Type B pancreatic cell (in vitro differentiated cells): ENCODE measurements at regions not wholly inside any gene's neighbourhood (a gene's known extent, or its start where the extent isn't known, plus 50 kb on each side); places are given as distances from the start of the nearest gene placed in this dataset.

Experiments
- DNase-seq: peaks from one replicate; pipeline ENCODE4 v3.0.0; 2021; ENCODE audit warnings: mixed read lengths; ENCODE audit not compliant: unreplicated experiment; ENCODE audit errors: extremely low spot score
- H3K27ac Mint-ChIP-seq: 2 replicates; pipeline ENCODE4 v1.8.0; 2021; ENCODE audit warnings: mild to moderate bottlenecking, mixed read lengths
- H3K27me3 Mint-ChIP-seq: 2 replicates; pipeline ENCODE4 v1.8.0; 2021; ENCODE audit warnings: mixed read lengths
- H3K36me3 Mint-ChIP-seq: 2 replicates; pipeline ENCODE4 v1.8.0; 2021; ENCODE audit warnings: mixed read lengths
- H3K4me1 Mint-ChIP-seq: one replicate; pipeline ENCODE4 v1.8.0; 2021; ENCODE audit warnings: mixed read lengths; ENCODE audit not compliant: unreplicated experiment
- H3K4me3 Mint-ChIP-seq: 2 replicates; pipeline ENCODE4 v1.8.0; 2021; ENCODE audit warnings: mild to moderate bottlenecking, mixed read lengths
- H3K9me3 Mint-ChIP-seq: 2 replicates; pipeline ENCODE4 v1.8.0; 2021; ENCODE audit warnings: mixed read lengths
- CTCF ChIP-seq: fragments of 200-600 bp; sonication (generic); conservative IDR thresholded peaks from 2 replicates; pipeline ENCODE4 v1.5.0; 2021; ENCODE audit warnings: antibody characterized with exemption, mild to moderate bottlenecking

GRCh38 chr13:72541674-72542073 lies 185.8 kb downstream of the MZT1 start:
- no peak overlapping the region for H3K4me3 Mint-ChIP-seq
- peaks cover 17% of the 10 kb centered on the region for H3K27me3 Mint-ChIP-seq
- DNase-seq: no peak
- no peaks in the 10 kb centered on the region for H3K9me3 Mint-ChIP-seq
- no peak overlapping the region for H3K27ac Mint-ChIP-seq
- H3K4me1 Mint-ChIP-seq: no peaks in the 10 kb centered on the region
- TF ChIP-seq CTCF: no peak
- H3K36me3 Mint-ChIP-seq: no peaks in the 10 kb centered on the region

DNA sequence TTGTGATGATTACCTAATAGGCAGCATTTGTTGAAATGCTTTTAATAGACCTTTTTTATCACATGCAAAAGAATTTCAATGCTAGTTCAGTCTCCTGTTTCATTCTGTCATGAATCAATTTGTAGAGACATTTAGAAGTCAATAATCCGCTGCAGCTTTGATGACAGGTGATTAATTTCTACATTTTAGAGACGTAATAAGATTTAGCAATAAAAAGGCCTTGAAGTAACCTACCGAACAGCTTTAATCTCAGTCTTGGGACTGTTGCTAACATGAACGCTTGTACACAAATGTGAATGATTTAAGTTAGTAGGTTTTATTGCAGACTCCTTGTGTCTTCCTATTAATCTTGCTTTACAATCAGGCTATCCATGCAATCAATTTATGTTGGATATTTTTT lies 186.5 kb downstream of the MZT1 start:
- no peaks in the 10 kb centered on the region for H3K4me1 Mint-ChIP-seq

GRCh38 chr13:72539925-72540324 lies 187.5 kb downstream of the MZT1 start:
- peaks cover 6% of the 10 kb centered on the region for H3K4me1 Mint-ChIP-seq
- no peaks in the 10 kb centered on the region for H3K9me3 Mint-ChIP-seq
- H3K27me3 Mint-ChIP-seq: peaks cover 17% of the 10 kb centered on the region
- H3K36me3 Mint-ChIP-seq: no peaks in the 10 kb centered on the region
- TF ChIP-seq CTCF: no peak
- DNase-seq: no peak
- H3K27ac Mint-ChIP-seq: no peak overlapping the region
- no peak overlapping the region for H3K4me3 Mint-ChIP-seq

More for the DNA sequence above, 186.5 kb downstream of the MZT1 start:
- TF ChIP-seq CTCF: no peak
- peaks cover 17% of the 10 kb centered on the region for H3K27me3 Mint-ChIP-seq
- DNase-seq: no peak
- H3K9me3 Mint-ChIP-seq: no peaks in the 10 kb centered on the region
- H3K36me3 Mint-ChIP-seq: no peaks in the 10 kb centered on the region
- H3K27ac Mint-ChIP-seq: no peak overlapping the region
- no peak overlapping the region for H3K4me3 Mint-ChIP-seq

DNA sequence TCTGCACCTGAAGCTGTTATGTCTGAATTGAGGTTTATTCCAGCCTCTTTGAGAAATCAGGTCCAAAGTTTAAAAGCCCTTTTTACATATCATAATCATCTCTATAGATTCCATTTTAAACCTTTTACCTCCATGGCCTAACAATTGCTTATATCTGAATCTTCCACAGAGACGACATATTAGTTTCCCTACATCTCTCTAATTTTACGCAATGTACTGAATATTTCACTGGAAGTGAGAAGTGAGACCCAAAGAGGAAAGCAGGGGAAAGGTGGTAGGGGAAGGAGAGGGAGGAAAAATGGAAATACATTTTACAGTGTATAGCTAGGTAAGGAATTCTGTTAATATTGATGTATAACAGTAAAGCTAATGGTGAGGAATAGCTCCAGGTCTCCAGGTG lies 189.6 kb downstream of the MZT1 start:
- no peak for DNase-seq
- Mint-ChIP-seq H3K27ac (no peak overlapping the region), H3K4me1 (peaks cover 8% of the 10 kb centered on the region), H3K9me3 (no peaks in the 10 kb centered on the region), H3K4me3 (no peak overlapping the region), H3K27me3 (peaks cover 17% of the 10 kb centered on the region), H3K36me3 (no peaks in the 10 kb centered on the region)
- no peak for TF ChIP-seq CTCF

- DNase-seq: no peak
- peaks cover 15% of the 10 kb centered on the region for H3K27me3 Mint-ChIP-seq
- TF ChIP-seq CTCF: no peak
- no peaks in the 10 kb centered on the region for H3K36me3 Mint-ChIP-seq
- H3K4me1 Mint-ChIP-seq: peaks cover 8% of the 10 kb centered on the region
- H3K27ac Mint-ChIP-seq: no peak overlapping the region
- no peaks in the 10 kb centered on the region for H3K9me3 Mint-ChIP-seq
- no peak overlapping the region for H3K4me3 Mint-ChIP-seq
These were observed 190.0 kb downstream of the MZT1 start for GRCh38 chr13:72537395-72537780.

DNA sequence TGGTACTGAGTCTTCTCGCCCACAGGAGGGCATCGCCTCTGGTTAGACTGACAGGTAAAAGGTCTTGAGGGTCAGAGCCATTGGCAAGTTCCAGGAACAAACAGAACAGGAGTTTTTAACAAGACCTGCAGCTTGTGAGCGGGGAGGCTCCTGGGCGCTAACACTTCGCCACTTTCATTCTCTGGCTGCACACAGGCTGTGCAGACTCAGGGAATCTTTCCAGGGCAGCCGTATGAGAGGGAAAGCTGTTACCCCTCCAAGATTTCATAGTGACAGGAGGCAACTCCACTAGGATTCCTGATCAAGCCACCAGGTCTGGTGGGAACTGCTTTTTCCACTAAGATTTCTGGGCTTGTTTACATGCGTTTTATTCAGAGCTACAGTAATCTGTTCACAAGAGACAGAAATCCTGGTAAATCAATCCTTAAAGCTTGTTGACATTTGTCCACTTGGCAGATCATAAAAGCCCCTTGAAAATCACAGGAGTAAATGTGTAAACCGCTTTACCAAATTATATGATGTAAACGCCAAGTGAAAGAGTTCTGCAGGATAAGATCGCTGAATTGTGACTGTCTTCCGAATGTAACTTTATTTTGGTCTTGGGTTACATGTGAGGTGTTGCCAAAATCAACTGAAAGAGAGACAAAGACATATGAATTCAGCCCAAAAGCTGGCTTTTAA lies 190.6 kb downstream of the MZT1 start:
- peaks cover 12% of the 10 kb centered on the region for H3K27me3 Mint-ChIP-seq
- no peak overlapping the region for H3K27ac Mint-ChIP-seq
- no peaks in the 10 kb centered on the region for H3K9me3 Mint-ChIP-seq
- no peak for DNase-seq
- peaks cover 8% of the 10 kb centered on the region for H3K4me1 Mint-ChIP-seq
- H3K36me3 Mint-ChIP-seq: no peaks in the 10 kb centered on the region
- no peak for TF ChIP-seq CTCF
- no peak overlapping the region for H3K4me3 Mint-ChIP-seq
